ENCODE measurements at regions not wholly inside any gene's neighbourhood (a gene's known extent, or its start where the extent isn't known, plus 50 kb on each side); places are given as distances from the start of the nearest gene placed in this dataset.

- no peak for TF ChIP-seq POLR2A (IDR thresholded peaks at IDR 0.05)
- no peak for TF ChIP-seq CTCF (IDR thresholded peaks at IDR 0.05)
Measured at GRCh38 chr20:50381075-50381732, 129.0 kb upstream of the PTPN1 start.

Data from gastroesophageal sphincter (tissue), 3 donors.